Neuronal stem cell (in vitro differentiated cells): ENCODE measurements at regions not wholly inside any gene's neighbourhood (a gene's known extent, or its start where the extent isn't known, plus 50 kb on each side); places are given as distances from the start of the nearest gene placed in this dataset.

Experiments
- DNase-seq: peaks from one replicate; pipeline ENCODE4 v3.0.0-alpha.2; 2013; ENCODE audit warnings: low spot score
- H2AFZ ChIP-seq: one replicate; pipeline ENCODE4 v1.6.1; 2013; ENCODE audit warnings: mild to moderate bottlenecking, low read length, inconsistent platforms
- H2AK5ac ChIP-seq: 2 replicates; pipeline ENCODE4 v1.6.1; 2013; ENCODE audit warnings: low read depth, mild to moderate bottlenecking, inconsistent platforms, low read length, moderate library complexity, mixed read lengths
- H2BK120ac ChIP-seq: 2 replicates; pipeline ENCODE4 v1.6.1; 2013; ENCODE audit warnings: low read depth, mild to moderate bottlenecking, inconsistent platforms, low read length, moderate library complexity, mixed read lengths
- H2BK12ac ChIP-seq: one replicate; pipeline ENCODE4 v1.6.1; 2013; ENCODE audit warnings: low read length, inconsistent platforms
- H2BK15ac ChIP-seq: 2 replicates; pipeline ENCODE4 v1.6.1; 2013; ENCODE audit warnings: mild to moderate bottlenecking, low read length, inconsistent platforms, mixed read lengths
- H2BK5ac ChIP-seq: one replicate; pipeline ENCODE4 v1.6.1; 2013; ENCODE audit warnings: inconsistent platforms, mild to moderate bottlenecking, low read length, moderate library complexity
- H3K14ac ChIP-seq: one replicate; pipeline ENCODE4 v1.6.1; 2013; ENCODE audit warnings: low read length, inconsistent platforms
- H3K18ac ChIP-seq: 2 replicates; pipeline ENCODE4 v1.6.1; 2013; ENCODE audit warnings: low read length, inconsistent platforms
- H3K23ac ChIP-seq: 2 replicates; pipeline ENCODE4 v1.6.1; 2013; ENCODE audit warnings: low read depth, mild to moderate bottlenecking, mixed read lengths, low read length, inconsistent platforms; ENCODE audit not compliant: poor library complexity
- H3K27ac ChIP-seq: replicated peaks from 3 replicates; pipeline ENCODE4 v1.5.1; 2013; ENCODE audit warnings: low read length, inconsistent platforms
- H3K27me3 ChIP-seq, 3 experiments: 2 replicates each; pipeline ENCODE4 v1.6.1; 2013; ENCODE audit warnings: low read length in 3 of 3, mild to moderate bottlenecking in 2 of 3, inconsistent platforms in 1 of 3, low read depth in 1 of 3, mixed read lengths in 1 of 3, moderate library complexity in 1 of 3; ENCODE audit not compliant: control insufficient read depth in 3 of 3, insufficient read depth in 3 of 3
- H3K36me3 ChIP-seq, 2 donors: replicated peaks in 1 of 2; 2 replicates each; pipeline ENCODE4 v1.6.1; 2013; ENCODE audit warnings: low read length in 2 of 2; ENCODE audit not compliant: control insufficient read depth in 2 of 2, insufficient read depth in 2 of 2
- H3K4ac ChIP-seq: 2 replicates; pipeline ENCODE4 v1.6.1; 2013; ENCODE audit warnings: inconsistent platforms, mild to moderate bottlenecking, low read length, moderate library complexity
- H3K4me1 ChIP-seq, 2 donors: 1 replicate in 1 of 2; 2 replicates in 1 of 2; pipeline ENCODE4 v1.6.1; 2013; ENCODE audit warnings: low read length in 2 of 2, low read depth in 1 of 2; ENCODE audit not compliant: control insufficient read depth in 2 of 2, insufficient read depth in 1 of 2
- H3K4me2 ChIP-seq: one replicate; pipeline ENCODE4 v1.6.1; 2013; ENCODE audit warnings: mild to moderate bottlenecking, low read length, inconsistent platforms; ENCODE audit not compliant: insufficient read depth, poor library complexity, severe bottlenecking
- H3K4me3 ChIP-seq, 2 donors: 2 replicates each; pipeline ENCODE4 v1.5.1; 2013; ENCODE audit warnings: low read length in 2 of 2, mild to moderate bottlenecking in 2 of 2, inconsistent platforms in 1 of 2, moderate library complexity in 1 of 2
- H3K79me1 ChIP-seq: one replicate; pipeline ENCODE4 v1.6.1; 2013; ENCODE audit warnings: low read depth, mild to moderate bottlenecking, inconsistent platforms, low read length, moderate library complexity
- H3K9ac ChIP-seq: one replicate; pipeline ENCODE4 v1.6.1; 2013; ENCODE audit warnings: mild to moderate bottlenecking, low read depth, low read length, inconsistent platforms; ENCODE audit not compliant: poor library complexity
- H3K9me3 ChIP-seq, 2 donors: replicated peaks in 1 of 2; 2 replicates each; pipeline versions ENCODE3 to v1.6.1; 2013; ENCODE audit warnings: low read length in 2 of 2, mild to moderate bottlenecking in 2 of 2, inconsistent platforms in 1 of 2, low read depth in 1 of 2, mixed read lengths in 1 of 2, moderate library complexity in 1 of 2; ENCODE audit not compliant: control insufficient read depth in 2 of 2, insufficient read depth in 1 of 2
- H4K8ac ChIP-seq: one replicate; pipeline ENCODE4 v1.6.1; 2013; ENCODE audit warnings: low read depth, mild to moderate bottlenecking, inconsistent platforms, low read length, moderate library complexity
- H4K91ac ChIP-seq: one replicate; pipeline ENCODE4 v1.6.1; 2013; ENCODE audit warnings: low read length, low read depth, mild to moderate bottlenecking, inconsistent platforms; ENCODE audit not compliant: poor library complexity
- WGBS, 2 donors: extraction: QIAGEN DNeasy Blood & Tissue Kit; methylation state at CpG; one replicate each; pipeline ENCODE4 v1.1.7; 2013; ENCODE audit warnings: missing lambda C conversion rate in 2 of 2, mixed read lengths in 1 of 2; ENCODE audit not compliant: insufficient read length in 2 of 2, insufficient replicate concordance in 1 of 2; ENCODE audit errors: extremely low coverage in 2 of 2; 5-methylcytosine and 5-hydroxymethylcytosine counted together

DNA sequence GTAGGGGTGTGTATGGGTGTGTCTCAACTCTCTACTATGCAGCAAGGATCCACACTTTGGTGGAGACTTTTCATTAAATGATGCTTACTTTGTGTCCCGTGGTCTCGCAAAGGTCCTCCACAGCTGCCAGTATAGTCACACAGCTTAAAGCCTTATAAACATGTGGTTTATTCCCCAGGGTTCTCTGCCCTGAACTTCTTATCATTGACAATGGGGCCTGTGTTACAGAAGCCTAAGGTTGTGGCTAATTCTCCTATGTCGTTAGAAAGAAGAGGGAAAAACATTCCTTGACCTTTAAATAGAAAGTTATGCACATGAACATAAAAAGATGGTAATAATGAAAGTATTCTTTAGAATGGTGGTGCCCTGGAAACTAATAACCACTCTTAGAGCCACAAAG lies 201.4 kb downstream of the INHBA start:
- Histone ChIP-seq H2BK5ac (no peak overlapping the region), H2BK12ac (no peak overlapping the region), H3K9ac (no peak overlapping the region), H3K9me3 (no peaks in the 10 kb centered on the region), H3K4me2 (no peak overlapping the region), H2BK15ac (no peak overlapping the region), H2AK5ac (no peak overlapping the region), H3K4me1 (no peaks in the 10 kb centered on the region), H3K14ac (no peak overlapping the region), H2AFZ (no peak overlapping the region), H4K91ac (no peak overlapping the region), H3K4me3 (no peak overlapping the region), H3K79me1 (no peaks in the 10 kb centered on the region), H3K27me3 (no peaks in the 10 kb centered on the region), H3K27ac (no peak overlapping the region), H2BK120ac (no peak overlapping the region), H3K18ac (no peak overlapping the region), H4K8ac (no peak overlapping the region), H3K36me3 (no peaks in the 10 kb centered on the region), H3K23ac (no peak overlapping the region), H3K4ac (no peak overlapping the region)
- no CpG with 5 or more reads among the region's 3 CpGs for WGBS, 2 donors
- DNase-seq, result no peak

DNA sequence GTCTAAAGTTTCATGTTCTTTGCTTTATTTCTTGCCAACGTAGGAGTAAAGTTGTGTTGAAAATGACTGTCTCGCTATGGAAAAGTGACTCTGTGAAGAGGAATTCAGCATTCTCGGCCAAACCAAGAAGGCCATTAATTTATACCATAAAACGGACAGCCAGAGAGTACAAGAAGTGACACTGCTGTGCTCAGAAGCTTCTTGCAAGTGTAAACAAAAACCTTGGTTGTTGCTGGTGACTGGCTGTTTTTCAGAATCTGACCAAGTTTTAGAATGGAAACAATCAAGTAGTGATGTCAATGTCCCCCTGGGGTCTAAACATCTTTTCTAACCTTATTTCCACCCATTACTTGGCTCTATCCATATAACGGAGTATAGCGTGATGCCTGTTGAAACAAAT lies 201.9 kb downstream of the INHBA start:
- H3K27ac ChIP-seq, result no peak overlapping the region
- no peaks in the 10 kb centered on the region for H3K36me3 ChIP-seq
- no peak overlapping the region for H3K4me3 ChIP-seq
- no peak for DNase-seq
- no peak overlapping the region for H4K91ac ChIP-seq
- no peak overlapping the region for H2BK12ac ChIP-seq
- no peak overlapping the region for H2BK120ac ChIP-seq
- no peak overlapping the region for H3K14ac ChIP-seq
- no peak overlapping the region for H2BK15ac ChIP-seq
- WGBS, 2 donors, result no CpG with 5 or more reads among the region's 6 CpGs
- H3K4me1 ChIP-seq, result no peaks in the 10 kb centered on the region
- H3K27me3 ChIP-seq, result no peaks in the 10 kb centered on the region
- no peak overlapping the region for H2AK5ac ChIP-seq
- H3K9me3 ChIP-seq, result no peaks in the 10 kb centered on the region
- no peak overlapping the region for H3K23ac ChIP-seq
- no peak overlapping the region for H3K18ac ChIP-seq
- no peak overlapping the region for H3K9ac ChIP-seq
- H3K4ac ChIP-seq, result no peak overlapping the region
- no peak overlapping the region for H4K8ac ChIP-seq
- H3K79me1 ChIP-seq, result no peaks in the 10 kb centered on the region
- H3K4me2 ChIP-seq, result no peak overlapping the region
- no peak overlapping the region for H2BK5ac ChIP-seq
- no peak overlapping the region for H2AFZ ChIP-seq

DNA sequence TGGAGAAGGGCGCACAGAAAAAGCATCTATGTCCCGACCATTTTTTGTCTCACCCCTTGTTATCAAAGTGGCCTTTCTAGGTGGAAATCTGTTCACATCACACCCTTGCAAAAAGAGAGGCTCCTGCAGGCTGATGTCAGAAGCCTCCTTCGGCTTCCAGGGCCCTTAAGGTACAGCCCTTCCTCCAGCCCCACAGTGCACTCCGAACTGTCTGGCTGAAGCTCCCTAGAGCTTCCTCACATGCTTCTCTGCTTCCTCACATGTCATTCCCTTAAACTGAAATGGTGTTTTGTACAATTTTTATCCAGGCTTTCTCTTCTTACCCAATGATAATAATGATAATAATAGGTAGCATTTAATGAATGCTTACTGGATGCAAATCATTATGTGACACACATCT lies 210.3 kb downstream of the INHBA start:
- Histone ChIP-seq H4K91ac (no peak overlapping the region), H3K27me3 (no peaks in the 10 kb centered on the region), H3K27ac (no peak overlapping the region), H4K8ac (no peak overlapping the region), H3K9me3 (no peaks in the 10 kb centered on the region), H3K36me3 (no peaks in the 10 kb centered on the region), H2BK12ac (no peak overlapping the region), H2BK5ac (no peak overlapping the region), H3K18ac (no peak overlapping the region), H3K14ac (no peak overlapping the region), H3K79me1 (no peaks in the 10 kb centered on the region), H3K4me1 (peaks cover 0 to 4% of the 10 kb centered on the region in 2 donors), H3K9ac (no peak overlapping the region), H3K23ac (no peak overlapping the region), H3K4me2 (no peak overlapping the region), H2BK120ac (no peak overlapping the region), H2AFZ (peak overlapping the region; percentile 48), H3K4me3 (no peak overlapping the region), H3K4ac (no peak overlapping the region), H2AK5ac (no peak overlapping the region), H2BK15ac (no peak overlapping the region)
- DNase-seq, result no peak
- no CpG with 5 or more reads among the region's 4 CpGs for WGBS, 2 donors

DNA sequence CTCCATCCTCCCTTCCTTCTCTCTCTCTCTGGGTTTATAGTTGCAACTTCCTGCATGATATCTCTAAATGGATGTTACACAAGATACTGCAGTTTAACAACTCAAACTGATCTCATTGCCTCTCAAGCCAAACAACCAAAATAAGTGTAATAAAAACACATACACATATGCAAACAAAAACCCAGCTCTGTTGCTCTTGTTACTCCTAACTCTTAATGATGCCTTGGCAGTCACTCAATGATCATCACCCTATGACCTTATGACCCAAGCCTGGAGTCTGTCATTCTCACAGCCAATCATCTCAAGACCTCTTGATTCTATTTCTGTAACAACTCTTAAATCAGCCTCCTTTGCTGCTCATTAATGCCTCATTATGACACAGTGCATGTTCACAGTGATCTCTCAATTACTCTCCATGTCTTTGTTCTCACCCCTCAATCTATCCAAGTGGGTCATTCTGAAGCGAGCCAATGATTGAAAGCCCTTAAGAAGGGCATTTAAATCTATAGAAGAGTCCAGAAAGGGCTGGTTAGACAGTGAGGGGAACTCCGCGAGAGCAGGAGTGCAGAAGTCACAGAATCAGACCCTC lies 210.9 kb downstream of the INHBA start:
- H3K4ac ChIP-seq, result no peak overlapping the region
- no peaks in the 10 kb centered on the region for H3K36me3 ChIP-seq
- H2BK12ac ChIP-seq, result no peak overlapping the region
- H4K8ac ChIP-seq, result no peak overlapping the region
- H3K18ac ChIP-seq, result no peak overlapping the region
- no peaks in the 10 kb centered on the region for H3K79me1 ChIP-seq
- H4K91ac ChIP-seq, result no peak overlapping the region
- WGBS, 2 donors, result no CpG with 5 or more reads among the region's 3 CpGs
- no peak overlapping the region for H2AK5ac ChIP-seq
- no peaks in the 10 kb centered on the region for H3K9me3 ChIP-seq
- no peak overlapping the region for H2BK15ac ChIP-seq
- DNase-seq, result no peak
- peak overlapping the region; percentile 48 for H2AFZ ChIP-seq
- no peak overlapping the region for H3K4me2 ChIP-seq
- no peak overlapping the region for H3K14ac ChIP-seq
- no peak overlapping the region for H3K4me3 ChIP-seq
- H3K9ac ChIP-seq, result no peak overlapping the region
- no peak overlapping the region for H2BK5ac ChIP-seq
- peaks cover 0 to 4% of the 10 kb centered on the region in 2 donors for H3K4me1 ChIP-seq
- no peak overlapping the region for H3K23ac ChIP-seq
- H3K27me3 ChIP-seq, result no peaks in the 10 kb centered on the region
- H2BK120ac ChIP-seq, result no peak overlapping the region
- H3K27ac ChIP-seq, result no peak overlapping the region
